Type B pancreatic cell (in vitro differentiated cells): ENCODE measurements at regions not wholly inside any gene's neighbourhood (a gene's known extent, or its start where the extent isn't known, plus 50 kb on each side); places are given as distances from the start of the nearest gene placed in this dataset.

ENCODE experiments used
- DNase-seq: peaks from one replicate; pipeline ENCODE4 v3.0.0; 2021; ENCODE audit warnings: mixed read lengths; ENCODE audit not compliant: unreplicated experiment; ENCODE audit errors: extremely low spot score
- H3K27ac Mint-ChIP-seq: 2 replicates; pipeline ENCODE4 v1.8.0; 2021; ENCODE audit warnings: mild to moderate bottlenecking, mixed read lengths
- H3K27me3 Mint-ChIP-seq: 2 replicates; pipeline ENCODE4 v1.8.0; 2021; ENCODE audit warnings: mixed read lengths
- H3K36me3 Mint-ChIP-seq: 2 replicates; pipeline ENCODE4 v1.8.0; 2021; ENCODE audit warnings: mixed read lengths
- H3K4me1 Mint-ChIP-seq: one replicate; pipeline ENCODE4 v1.8.0; 2021; ENCODE audit warnings: mixed read lengths; ENCODE audit not compliant: unreplicated experiment
- H3K4me3 Mint-ChIP-seq: 2 replicates; pipeline ENCODE4 v1.8.0; 2021; ENCODE audit warnings: mild to moderate bottlenecking, mixed read lengths
- H3K9me3 Mint-ChIP-seq: 2 replicates; pipeline ENCODE4 v1.8.0; 2021; ENCODE audit warnings: mixed read lengths
- CTCF ChIP-seq: fragments of 200-600 bp; sonication (generic); conservative IDR thresholded peaks from 2 replicates; pipeline ENCODE4 v1.5.0; 2021; ENCODE audit warnings: antibody characterized with exemption, mild to moderate bottlenecking

- TF ChIP-seq CTCF, result no peak
- no peaks in the 10 kb centered on the region for H3K9me3 Mint-ChIP-seq
- H3K27me3 Mint-ChIP-seq, result no peaks in the 10 kb centered on the region
- H3K27ac Mint-ChIP-seq, result peak overlapping the region; percentile 47
- H3K36me3 Mint-ChIP-seq, result no peaks in the 10 kb centered on the region
- H3K4me1 Mint-ChIP-seq, result peaks cover 28% of the 10 kb centered on the region
- no peak overlapping the region for H3K4me3 Mint-ChIP-seq
- DNase-seq, result no peak
Measured at GRCh38 chr2:150620855-150621254, 133.4 kb upstream of the RND3 start.

GRCh38 chr2:150620416-150620815 lies 132.9 kb upstream of the RND3 start:
- TF ChIP-seq CTCF, result no peak
- peak overlapping the region; percentile 27 for H3K4me3 Mint-ChIP-seq
- no peaks in the 10 kb centered on the region for H3K27me3 Mint-ChIP-seq
- no peaks in the 10 kb centered on the region for H3K36me3 Mint-ChIP-seq
- H3K9me3 Mint-ChIP-seq, result no peaks in the 10 kb centered on the region
- no peak for DNase-seq
- peaks cover 28% of the 10 kb centered on the region for H3K4me1 Mint-ChIP-seq
- peak overlapping the region; percentile 47 for H3K27ac Mint-ChIP-seq

DNA sequence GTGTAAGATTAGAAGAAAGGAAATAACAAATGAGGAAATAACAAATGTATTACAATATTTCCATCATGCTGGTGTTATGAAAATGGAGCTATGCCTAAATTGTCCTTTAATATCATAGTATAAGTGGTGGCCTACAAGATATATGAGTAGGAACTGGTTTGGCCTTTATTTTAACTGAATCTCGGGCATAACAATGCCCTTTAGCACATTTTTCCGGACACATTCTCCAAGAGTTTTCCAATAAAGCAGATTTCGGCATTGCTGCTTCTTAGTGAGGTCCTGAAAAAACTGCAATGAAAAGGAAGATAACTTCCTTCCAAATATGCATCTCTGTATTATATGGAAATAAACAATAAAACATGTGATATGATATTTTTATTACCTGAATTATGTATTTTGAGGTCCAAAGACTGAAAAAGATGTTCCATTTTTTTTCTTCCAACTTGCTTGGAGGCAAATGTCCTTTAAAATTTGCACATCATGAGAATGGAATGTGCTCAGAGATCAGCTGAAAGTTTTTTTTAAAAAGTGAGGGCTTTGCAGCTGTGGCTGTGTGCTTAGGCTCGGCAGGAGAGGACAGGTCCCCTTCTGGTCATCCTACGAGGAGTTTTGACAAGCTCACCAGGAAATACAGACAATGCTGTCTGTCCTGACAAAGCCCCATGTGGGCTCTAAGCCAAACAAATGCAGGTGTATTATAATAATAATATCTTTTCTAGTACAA lies 132.3 kb upstream of the RND3 start:
- H3K4me3 Mint-ChIP-seq, result no peak overlapping the region
- H3K36me3 Mint-ChIP-seq, result no peaks in the 10 kb centered on the region
- no peaks in the 10 kb centered on the region for H3K27me3 Mint-ChIP-seq
- no peak for TF ChIP-seq CTCF
- no peak for DNase-seq
- H3K27ac Mint-ChIP-seq, result peak overlapping the region; percentile 47
- H3K9me3 Mint-ChIP-seq, result no peaks in the 10 kb centered on the region
- peaks cover 33% of the 10 kb centered on the region for H3K4me1 Mint-ChIP-seq

DNA sequence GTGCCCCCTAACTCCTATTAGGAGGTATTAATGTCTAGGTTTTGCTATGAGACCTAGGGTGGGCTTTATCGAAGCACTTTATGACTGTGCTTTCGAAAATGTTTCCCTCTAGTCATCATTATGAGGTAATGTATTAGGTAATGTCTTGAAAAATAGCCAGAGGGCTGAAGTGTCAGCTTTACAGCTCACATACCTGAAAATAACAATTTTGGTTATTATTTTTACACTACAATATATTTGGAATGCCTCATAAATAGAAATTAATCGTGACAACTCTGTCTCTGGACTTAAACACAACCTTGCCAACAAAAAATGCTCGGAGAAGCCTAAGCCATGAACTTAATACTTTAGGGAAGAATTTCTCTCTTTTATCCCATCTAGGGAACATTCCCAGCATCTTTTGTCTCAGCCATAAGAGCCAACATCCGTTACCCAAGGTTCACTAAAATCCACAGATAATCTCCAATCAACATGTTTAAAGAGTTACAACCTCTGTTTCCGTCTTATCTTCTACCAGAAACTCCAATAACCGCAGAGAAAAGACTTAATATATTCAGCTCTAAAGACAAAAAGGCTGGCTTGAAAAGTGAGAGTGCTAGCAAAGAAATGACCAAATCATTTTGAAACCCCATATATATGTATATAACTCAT lies 130.9 kb upstream of the RND3 start:
- H3K4me1 Mint-ChIP-seq, result peaks cover 37% of the 10 kb centered on the region
- H3K9me3 Mint-ChIP-seq, result no peaks in the 10 kb centered on the region
- no peak for TF ChIP-seq CTCF
- H3K27ac Mint-ChIP-seq, result no peak overlapping the region
- H3K27me3 Mint-ChIP-seq, result no peaks in the 10 kb centered on the region
- DNase-seq, result no peak
- H3K36me3 Mint-ChIP-seq, result no peaks in the 10 kb centered on the region
- H3K4me3 Mint-ChIP-seq, result no peak overlapping the region

GRCh38 chr2:150617351-150617978 lies 130.0 kb upstream of the RND3 start:
- Mint-ChIP-seq H3K4me1 (peaks cover 46% of the 10 kb centered on the region), H3K27ac (peak overlapping the region; percentile 6), H3K4me3 (no peak overlapping the region), H3K36me3 (no peaks in the 10 kb centered on the region), H3K9me3 (no peaks in the 10 kb centered on the region), H3K27me3 (no peaks in the 10 kb centered on the region)
- no peak for DNase-seq
- no peak for TF ChIP-seq CTCF
